Osteoblast (primary cell): ENCODE measurements at regions not wholly inside any gene's neighbourhood (a gene's known extent, or its start where the extent isn't known, plus 50 kb on each side); places are given as distances from the start of the nearest gene placed in this dataset.
"Not testable (repeated sequence)": the region's sequence is repeated elsewhere in the genome, so short reads cannot be mapped to it uniquely, and the experiment has no call there.

Experiments used
- DNase-seq: peaks from one replicate; pipeline ENCODE4 v3.0.0; 2011; ENCODE audit warnings: low spot score, mixed read lengths; ENCODE audit not compliant: insufficient read length; ENCODE audit errors: missing footprints
- H2AFZ ChIP-seq: 2 replicates; pipeline ENCODE4 v1.6.0; 2011; ENCODE audit warnings: mild to moderate bottlenecking, low read length
- H3K27ac ChIP-seq: 2 replicates; pipeline ENCODE4 v1.5.1; 2011; ENCODE audit warnings: mild to moderate bottlenecking, low read depth, low read length, moderate library complexity
- H3K27me3 ChIP-seq: 2 replicates; pipeline ENCODE4 v1.6.0; 2012; ENCODE audit warnings: mild to moderate bottlenecking, control low read depth, inconsistent platforms, low read length, moderate library complexity; ENCODE audit not compliant: insufficient read depth
- H3K36me3 ChIP-seq: 2 replicates; pipeline ENCODE4 v1.5.1; 2011; ENCODE audit warnings: mild to moderate bottlenecking, low read length, control low read depth, moderate library complexity; ENCODE audit not compliant: insufficient read depth
- H3K4me1 ChIP-seq: 2 replicates; pipeline ENCODE4 v1.5.1; 2011; ENCODE audit warnings: mild to moderate bottlenecking, low read length, control low read depth, moderate library complexity; ENCODE audit not compliant: insufficient read depth
- H3K4me2 ChIP-seq: 2 replicates; pipeline ENCODE4 v1.6.0; 2011; ENCODE audit warnings: mild to moderate bottlenecking, low read length; ENCODE audit not compliant: insufficient read depth
- H3K4me3 ChIP-seq: fragments of 200-600 bp; sonication (generic); 3 replicates; pipeline ENCODE4 v1.5.1; 2012; ENCODE audit warnings: mild to moderate bottlenecking, low read length, inconsistent platforms; ENCODE audit not compliant: insufficient read depth
- H3K79me2 ChIP-seq: 2 replicates; pipeline ENCODE4 v1.6.0; 2012; ENCODE audit warnings: mild to moderate bottlenecking, low read length, control low read depth, inconsistent platforms; ENCODE audit not compliant: insufficient read depth
- H3K9me3 ChIP-seq: 2 replicates; pipeline ENCODE4 v1.5.1; 2011; ENCODE audit warnings: low read depth, low read length, control low read depth
- H4K20me1 ChIP-seq: 2 replicates; pipeline ENCODE4 v1.6.0; 2012; ENCODE audit warnings: mild to moderate bottlenecking, low read length, control low read depth; ENCODE audit not compliant: insufficient read depth
- CTCF ChIP-seq: IDR thresholded peaks from 2 replicates; pipeline ENCODE4 v1.5.1; 2011; ENCODE audit warnings: mild to moderate bottlenecking, low read depth, low read length, moderate library complexity; ENCODE audit errors: extremely low read depth

DNA sequence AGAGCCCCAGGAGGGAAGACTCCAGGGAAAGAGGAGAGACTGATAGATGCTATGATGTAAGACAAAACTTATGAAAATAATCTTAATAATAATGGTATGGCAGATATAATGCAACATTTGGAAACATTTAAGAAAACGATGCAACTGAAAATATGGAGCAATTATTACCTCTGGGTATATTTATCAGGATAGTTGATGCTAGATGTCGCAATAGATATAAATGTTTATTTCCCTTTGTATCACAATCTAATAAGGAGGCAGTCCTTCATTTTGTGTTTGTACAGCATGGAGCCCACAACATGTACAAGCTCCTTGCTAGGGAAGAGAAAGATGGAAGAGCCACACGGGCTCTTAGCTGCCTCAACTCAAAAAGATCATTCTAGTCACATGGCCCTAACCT, 101.1 kb upstream of the TMEM132E start:
- Histone ChIP-seq H3K4me3 (no peak overlapping the region), H3K36me3 (no peaks in the 10 kb centered on the region), H3K4me2 (no peak overlapping the region), H3K9me3 (no peaks in the 10 kb centered on the region), H3K27me3 (no peaks in the 10 kb centered on the region), H3K27ac (no peak overlapping the region), H3K4me1 (no peaks in the 10 kb centered on the region), H2AFZ (no peak overlapping the region), H4K20me1 (no peaks in the 10 kb centered on the region), H3K79me2 (no peaks in the 10 kb centered on the region)
- no peak for DNase-seq
- no peak for TF ChIP-seq CTCF

DNA sequence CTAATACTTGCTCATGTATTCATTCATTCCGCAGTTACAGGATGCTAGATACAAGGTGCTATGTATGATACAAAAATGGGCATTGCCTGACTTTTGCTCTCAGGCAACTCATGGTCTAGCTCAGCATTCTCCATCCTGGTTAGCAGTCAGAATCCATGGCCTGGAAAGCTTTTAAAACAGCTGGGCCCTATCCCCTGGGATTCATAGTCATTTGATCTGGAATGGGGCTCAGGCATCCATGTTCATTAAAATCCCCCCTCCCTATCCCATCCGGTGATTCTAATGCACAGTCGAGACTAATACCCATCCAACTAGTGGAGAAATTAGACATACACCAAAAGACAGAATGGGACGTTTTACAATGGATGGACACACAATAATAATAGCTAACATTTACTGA, 104.1 kb upstream of the TMEM132E start:
- no peaks in the 10 kb centered on the region for H3K4me1 ChIP-seq
- H3K36me3 ChIP-seq: no peaks in the 10 kb centered on the region
- no peak overlapping the region for H3K4me2 ChIP-seq
- no peak for TF ChIP-seq CTCF
- DNase-seq: no peak
- H3K27ac ChIP-seq: no peak overlapping the region
- no peaks in the 10 kb centered on the region for H3K9me3 ChIP-seq
- H2AFZ ChIP-seq: no peak overlapping the region
- H4K20me1 ChIP-seq: no peaks in the 10 kb centered on the region
- no peaks in the 10 kb centered on the region for H3K79me2 ChIP-seq
- no peak overlapping the region for H3K4me3 ChIP-seq
- H3K27me3 ChIP-seq: no peaks in the 10 kb centered on the region

- H3K4me1 ChIP-seq: no peaks in the 10 kb centered on the region
- no peak for TF ChIP-seq CTCF
- no peaks in the 10 kb centered on the region for H3K9me3 ChIP-seq
Observed at GRCh38 chr17:34474706-34475105, 104.7 kb upstream of the TMEM132E start.

DNA sequence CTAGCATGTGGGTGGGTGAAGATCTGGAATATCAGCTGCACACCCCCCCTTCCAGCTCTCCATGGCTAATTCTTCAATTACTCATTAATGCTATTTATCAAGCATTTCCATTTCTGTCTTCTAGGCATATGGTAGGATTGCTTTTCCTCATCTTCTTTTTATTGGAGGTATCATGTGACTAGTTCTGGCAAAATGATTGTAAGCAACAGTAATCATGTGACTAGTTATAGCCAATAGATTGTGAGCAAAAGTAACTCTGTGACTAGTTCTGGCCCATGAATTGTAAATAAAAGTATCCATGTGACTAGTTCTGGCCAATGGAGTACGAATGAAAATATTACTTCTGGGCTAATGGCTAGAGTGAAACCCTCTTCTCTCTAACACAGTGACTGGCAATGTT, 107.0 kb upstream of the TMEM132E start:
- Histone ChIP-seq H3K36me3 (no peaks in the 10 kb centered on the region), H4K20me1 (no peaks in the 10 kb centered on the region), H2AFZ (no peak overlapping the region), H3K4me1 (no peaks in the 10 kb centered on the region), H3K27me3 (no peaks in the 10 kb centered on the region), H3K4me2 (no peak overlapping the region), H3K79me2 (no peaks in the 10 kb centered on the region), H3K27ac (no peak overlapping the region), H3K4me3 (no peak overlapping the region), H3K9me3 (no peaks in the 10 kb centered on the region)
- TF ChIP-seq CTCF: no peak
- no peak for DNase-seq

More at GRCh38 chr17:34474706-34475105, 104.7 kb upstream of the TMEM132E start:
- Histone ChIP-seq H3K27ac (no peak overlapping the region), H3K79me2 (no peaks in the 10 kb centered on the region), H2AFZ (no peak overlapping the region), H3K36me3 (no peaks in the 10 kb centered on the region), H3K4me2 (no peak overlapping the region), H3K27me3 (no peaks in the 10 kb centered on the region), H3K4me3 (no peak overlapping the region), H4K20me1 (no peaks in the 10 kb centered on the region)
- no peak for DNase-seq

GRCh38 chr17:34471278-34471677, 108.1 kb upstream of the TMEM132E start:
- H2AFZ ChIP-seq, H3K79me2 ChIP-seq, H3K4me2 ChIP-seq, H3K4me1 ChIP-seq, H3K9me3 ChIP-seq, DNase-seq, H3K27me3 ChIP-seq, H3K4me3 ChIP-seq, H4K20me1 ChIP-seq, H3K36me3 ChIP-seq, H3K27ac ChIP-seq: not testable (repeated sequence)
